GM12873 (cell line): ENCODE measurements at regions not wholly inside any gene's neighbourhood (a gene's known extent, or its start where the extent isn't known, plus 50 kb on each side); places are given as distances from the start of the nearest gene placed in this dataset.

Source experiments
- CTCF ChIP-seq: IDR thresholded peaks from 2 replicates; pipeline ENCODE4 v1.5.1; 2012; ENCODE audit warnings: low read depth, mild to moderate bottlenecking, moderate library complexity, low read length, control low read depth; ENCODE audit not compliant: insufficient read depth; ENCODE audit errors: missing control alignments

GRCh38 chr2:12818416-12819102 is 101.8 kb downstream of the TRIB2 start:
- TF ChIP-seq CTCF: no peak

- TF ChIP-seq CTCF: no peak
Measured at GRCh38 chr2:12819103-12819475, 102.4 kb downstream of the TRIB2 start.

DNA sequence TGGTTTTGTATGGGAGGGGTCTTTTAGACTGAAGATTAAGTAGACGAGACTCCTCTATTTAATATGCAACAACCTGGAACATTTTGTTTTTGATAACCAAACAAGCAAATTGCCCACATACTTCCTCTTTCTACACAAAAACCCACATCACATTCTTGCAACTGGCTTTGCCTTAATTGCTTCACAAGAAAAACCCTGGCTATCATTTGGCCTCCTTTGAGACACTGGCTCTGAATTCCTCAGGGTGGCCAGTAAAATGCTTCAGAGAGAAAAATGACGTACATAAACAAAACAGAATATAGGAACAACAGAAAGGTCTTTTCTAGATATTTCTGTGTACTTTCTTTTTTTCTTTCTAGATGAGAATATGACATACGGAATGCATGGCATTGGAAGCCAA is 103.0 kb downstream of the TRIB2 start:
- no peak for TF ChIP-seq CTCF

DNA sequence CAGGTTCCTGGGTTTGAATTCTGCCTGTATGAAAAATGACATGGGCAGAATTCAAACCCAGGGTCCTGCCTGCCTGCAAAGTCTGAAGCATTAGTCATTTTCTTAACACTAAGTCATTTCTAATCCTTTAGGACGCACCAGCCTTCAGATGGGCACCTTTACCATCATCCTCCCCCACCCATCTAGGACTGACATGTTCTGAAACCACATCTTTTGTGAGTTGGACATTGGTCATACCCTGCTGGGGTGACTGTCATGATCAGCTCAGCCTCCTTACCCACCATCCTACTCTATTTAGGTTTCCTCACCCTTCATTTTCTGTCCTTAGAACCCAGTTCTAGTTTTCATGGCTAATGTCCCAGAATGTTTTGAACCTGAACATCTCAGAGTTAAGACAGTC is 104.9 kb downstream of the TRIB2 start:
- no peak for TF ChIP-seq CTCF

DNA sequence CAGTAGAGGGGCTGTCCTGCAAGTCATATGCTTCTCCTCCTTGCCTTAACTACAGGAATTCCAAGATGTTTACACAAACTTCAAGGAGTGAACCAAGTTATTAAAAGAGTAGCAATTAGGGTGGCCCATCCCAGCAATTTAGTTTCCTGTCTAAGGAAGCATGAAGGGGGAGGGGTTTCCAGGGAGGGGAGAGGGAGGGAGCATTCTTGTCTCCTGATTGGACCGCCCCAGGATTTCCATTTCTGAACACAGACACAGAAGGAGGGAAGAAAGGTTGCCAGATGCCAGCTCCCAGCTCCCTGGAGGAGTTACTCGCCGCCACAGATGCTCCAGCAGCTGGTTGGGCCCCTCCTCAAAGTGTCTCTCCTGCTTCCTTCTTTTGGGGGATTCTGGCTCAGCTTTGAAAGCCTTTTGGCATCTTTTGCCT is 107.6 kb downstream of the TRIB2 start:
- no peak for TF ChIP-seq CTCF

DNA sequence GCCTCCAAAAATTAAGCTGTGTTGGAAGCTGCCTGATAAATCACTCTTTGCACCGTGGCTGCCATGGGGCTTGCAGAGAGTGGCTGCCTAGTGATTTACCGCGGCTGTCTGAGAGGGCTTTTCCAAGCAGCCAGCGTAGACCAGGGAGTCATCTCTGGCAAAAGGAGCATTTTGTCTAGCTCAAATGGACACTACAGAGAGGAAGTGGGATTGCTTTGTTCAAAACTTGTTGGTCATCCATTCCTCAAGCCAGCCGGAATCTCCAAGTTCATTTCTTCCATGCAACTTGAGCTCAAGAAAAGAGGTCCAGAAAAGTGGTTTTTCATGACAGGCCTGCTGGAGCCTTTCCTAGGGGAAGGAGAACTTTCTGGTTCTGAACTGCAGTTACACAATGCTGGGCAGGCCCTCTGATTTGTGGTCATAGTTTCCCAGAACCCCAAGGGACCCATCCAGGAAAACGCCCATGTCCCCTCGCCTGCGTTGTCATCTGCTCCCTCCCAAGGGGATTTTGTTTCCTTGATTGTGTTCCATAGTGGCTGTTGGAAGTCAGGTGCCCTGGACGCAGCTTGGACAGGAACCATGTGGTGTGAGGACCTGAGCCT is 108.1 kb downstream of the TRIB2 start:
- TF ChIP-seq CTCF: no peak

- TF ChIP-seq CTCF: no peak
Measured at GRCh38 chr2:12826781-12827180, 110.0 kb downstream of the TRIB2 start.
